Stimulated activated CD8-positive, alpha-beta memory T cell treated with anti-CD3 and anti-CD28 coated beads, Interleukin-15, amount 100 ng/mL, for 4 hours (primary cell): ENCODE measurements at regions not wholly inside any gene's neighbourhood (a gene's known extent, or its start where the extent isn't known, plus 50 kb on each side); places are given as distances from the start of the nearest gene placed in this dataset.

ENCODE experiments used
- DNase-seq, 2 donors: peaks; one replicate each; pipeline ENCODE4 v3.0.0-alpha.2; 2020; ENCODE audit warnings: low read depth in 2 of 2

- DNase-seq: no peak
These were observed 252.9 kb upstream of the ZMIZ1 start for GRCh38 chr10:78815702-78816334.

GRCh38 chr10:78817361-78817760 lies 251.4 kb upstream of the ZMIZ1 start:
- no peak for DNase-seq

- DNase-seq: no peak
These were observed 251.0 kb upstream of the ZMIZ1 start for GRCh38 chr10:78817804-78818203.

GRCh38 chr10:78819361-78820006 lies 249.3 kb upstream of the ZMIZ1 start:
- DNase-seq: no peak

GRCh38 chr10:78820007-78820362 lies 248.8 kb upstream of the ZMIZ1 start:
- no peak for DNase-seq

GRCh38 chr10:78821052-78821451 lies 247.7 kb upstream of the ZMIZ1 start:
- no peak for DNase-seq

- DNase-seq: no peak
These were observed 239.9 kb upstream of the ZMIZ1 start for GRCh38 chr10:78828647-78829539.

GRCh38 chr10:78829565-78829964 lies 239.2 kb upstream of the ZMIZ1 start:
- no peak for DNase-seq

GRCh38 chr10:78830062-78830975 lies 238.4 kb upstream of the ZMIZ1 start:
- no peak for DNase-seq

- no peak for DNase-seq
These were observed 237.8 kb upstream of the ZMIZ1 start for GRCh38 chr10:78830976-78831375.

GRCh38 chr10:78831461-78831860 lies 237.3 kb upstream of the ZMIZ1 start:
- DNase-seq: no peak

GRCh38 chr10:78832281-78832680 lies 236.5 kb upstream of the ZMIZ1 start:
- DNase-seq: no peak

- DNase-seq: no peak
These were observed 230.6 kb upstream of the ZMIZ1 start for GRCh38 chr10:78838141-78838657.

GRCh38 chr10:78843495-78843894 lies 225.3 kb upstream of the ZMIZ1 start:
- DNase-seq: no peak

- DNase-seq: no peak
These were observed 223.7 kb upstream of the ZMIZ1 start for GRCh38 chr10:78844960-78845607.

GRCh38 chr10:78846071-78846470 lies 222.7 kb upstream of the ZMIZ1 start:
- no peak for DNase-seq

- no peak for DNase-seq
These were observed 222.0 kb upstream of the ZMIZ1 start for GRCh38 chr10:78846760-78847159.

GRCh38 chr10:78847485-78847884 lies 221.3 kb upstream of the ZMIZ1 start:
- no peak for DNase-seq

- DNase-seq: no peak
These were observed 219.7 kb upstream of the ZMIZ1 start for GRCh38 chr10:78849115-78849514.

- no peak for DNase-seq
These were observed 219.0 kb upstream of the ZMIZ1 start for GRCh38 chr10:78849731-78850130.
